ENCODE measurements at regions not wholly inside any gene's neighbourhood (a gene's known extent, or its start where the extent isn't known, plus 50 kb on each side); places are given as distances from the start of the nearest gene placed in this dataset.
"Not testable (repeated sequence)": the region's sequence is repeated elsewhere in the genome, so short reads cannot be mapped to it uniquely, and the experiment has no call there.

- DNase-seq (ENCODE audit: low spot score) = no peak
These were observed 79.4 kb upstream of the DNAJC10 start for GRCh38 chr2:182636699-182637098.

GRCh38 chr2:182638667-182639066 is 77.4 kb upstream of the DNAJC10 start:
- no peak for DNase-seq (ENCODE audit: low spot score)

GRCh38 chr2:182639971-182640370 is 76.1 kb upstream of the DNAJC10 start:
- no peak for DNase-seq (ENCODE audit: low spot score)

- DNase-seq (ENCODE audit: low spot score) = peak; percentile 58
These were observed 73.7 kb upstream of the DNAJC10 start for GRCh38 chr2:182642328-182642727.

- peak; percentile 92 for DNase-seq (ENCODE audit: low spot score)
These were observed 69.1 kb upstream of the DNAJC10 start for GRCh38 chr2:182646763-182647498.

- DNase-seq (ENCODE audit: low spot score) = no peak
These were observed 68.6 kb upstream of the DNAJC10 start for GRCh38 chr2:182647499-182647787.

- peak; percentile 69 for DNase-seq (ENCODE audit: low spot score)
These were observed 66.7 kb upstream of the DNAJC10 start for GRCh38 chr2:182649316-182649715.

GRCh38 chr2:182650704-182651103 is 65.4 kb upstream of the DNAJC10 start:
- DNase-seq (ENCODE audit: low spot score) = peak; percentile 66

GRCh38 chr2:182652326-182652725 is 63.7 kb upstream of the DNAJC10 start:
- no peak for DNase-seq (ENCODE audit: low spot score)

- peak; percentile 88 for DNase-seq (ENCODE audit: low spot score)
These were observed 60.3 kb upstream of the DNAJC10 start for GRCh38 chr2:182655750-182656149.

GRCh38 chr2:182664212-182664611 is 51.8 kb upstream of the DNAJC10 start:
- DNase-seq (ENCODE audit: low spot score) = no peak

- not testable (repeated sequence) for DNase-seq (ENCODE audit: low spot score)
These were observed 50.6 kb upstream of the DNAJC10 start for GRCh38 chr2:182665500-182665899.
